H9 (cell line): ENCODE measurements at regions not wholly inside any gene's neighbourhood (a gene's known extent, or its start where the extent isn't known, plus 50 kb on each side); places are given as distances from the start of the nearest gene placed in this dataset.

Source experiments
- DNase-seq: peaks from one replicate; pipeline ENCODE4 v3.0.0-alpha.2; 2017
- H2AFZ ChIP-seq: one replicate; pipeline ENCODE4 v1.6.1; 2013; ENCODE audit warnings: mild to moderate bottlenecking, low read length, control low read depth, moderate library complexity
- H2AK5ac ChIP-seq: 2 replicates; pipeline ENCODE4 v1.6.1; 2013; ENCODE audit warnings: low read length, control low read depth, mixed read lengths; ENCODE audit not compliant: insufficient read length
- H2BK120ac ChIP-seq: one replicate; pipeline ENCODE4 v1.6.1; 2013; ENCODE audit warnings: low read depth, mild to moderate bottlenecking, low read length, control low read depth, inconsistent platforms; ENCODE audit not compliant: poor library complexity, severe bottlenecking
- H2BK12ac ChIP-seq: 2 replicates; pipeline ENCODE4 v1.6.1; 2013; ENCODE audit warnings: low read length, control low read depth, mixed read lengths, low read depth; ENCODE audit not compliant: insufficient read length
- H2BK15ac ChIP-seq: 2 replicates; pipeline ENCODE4 v1.6.1; 2013; ENCODE audit warnings: low read depth, low read length, control low read depth
- H2BK20ac ChIP-seq: one replicate; pipeline ENCODE4 v1.6.1; 2013; ENCODE audit warnings: low read depth, mild to moderate bottlenecking, low read length, control low read depth, inconsistent platforms; ENCODE audit not compliant: poor library complexity, severe bottlenecking
- H2BK5ac ChIP-seq: 2 replicates; pipeline ENCODE4 v1.6.1; 2013; ENCODE audit warnings: low read length, control low read depth, mixed read lengths; ENCODE audit not compliant: insufficient read length
- H3K14ac ChIP-seq: 2 replicates; pipeline ENCODE4 v1.6.1; 2013; ENCODE audit warnings: low read length, control low read depth; ENCODE audit not compliant: insufficient read depth
- H3K18ac ChIP-seq: 2 replicates; pipeline ENCODE4 v1.6.1; 2013; ENCODE audit warnings: low read depth, mild to moderate bottlenecking, mixed read lengths, low read length, control low read depth; ENCODE audit not compliant: insufficient read length
- H3K23ac ChIP-seq: 2 replicates; pipeline ENCODE4 v1.6.1; 2013; ENCODE audit warnings: low read length, control low read depth, mixed read lengths, low read depth; ENCODE audit not compliant: insufficient read length
- H3K23me2 ChIP-seq: 2 replicates; pipeline ENCODE4 v1.6.1; 2013; ENCODE audit warnings: low read depth, mild to moderate bottlenecking, mixed read lengths, low read length, control low read depth; ENCODE audit not compliant: insufficient read length, poor library complexity, severe bottlenecking
- H3K27ac ChIP-seq: 2 replicates; pipeline ENCODE4 v1.5.1; 2013; ENCODE audit warnings: low read length, control low read depth, mixed read lengths, low read depth; ENCODE audit not compliant: insufficient read length
- H3K27me3 ChIP-seq: 2 replicates; pipeline ENCODE4 v1.6.1; 2013; ENCODE audit warnings: low read length, control low read depth, inconsistent platforms; ENCODE audit not compliant: insufficient read depth
- H3K4ac ChIP-seq: 2 replicates; pipeline ENCODE4 v1.6.1; 2013; ENCODE audit warnings: low read depth, mild to moderate bottlenecking, control low read depth, inconsistent platforms, low read length, moderate library complexity
- H3K4me1 ChIP-seq: 2 replicates; pipeline ENCODE4 v1.6.1; 2013; ENCODE audit warnings: low read length, control low read depth, inconsistent platforms; ENCODE audit not compliant: insufficient read depth
- H3K4me2 ChIP-seq: 2 replicates; pipeline ENCODE4 v1.6.1; 2013; ENCODE audit warnings: low read length, control low read depth, mixed read lengths; ENCODE audit not compliant: insufficient read length, insufficient read depth
- H3K56ac ChIP-seq: 2 replicates; pipeline ENCODE4 v1.6.1; 2013; ENCODE audit warnings: low read depth, mild to moderate bottlenecking, mixed read lengths, low read length, control low read depth; ENCODE audit not compliant: insufficient read length
- H3K79me1 ChIP-seq: 2 replicates; pipeline ENCODE4 v1.6.1; 2013; ENCODE audit warnings: low read depth, mild to moderate bottlenecking, moderate library complexity, low read length, control low read depth, inconsistent platforms; ENCODE audit not compliant: insufficient read depth, poor library complexity, severe bottlenecking
- H3K79me2 ChIP-seq: 2 replicates; pipeline ENCODE4 v1.6.1; 2013; ENCODE audit warnings: low read length, control low read depth, inconsistent platforms; ENCODE audit not compliant: insufficient read depth
- H3K9ac ChIP-seq: 2 replicates; pipeline ENCODE4 v1.6.1; 2013; ENCODE audit warnings: low read length, control low read depth, mixed read lengths; ENCODE audit not compliant: insufficient read length; ENCODE audit errors: extremely low read depth
- H3K9me3 ChIP-seq: one replicate; pipeline ENCODE4 v1.6.1; 2013; ENCODE audit warnings: low read depth, low read length, inconsistent platforms; ENCODE audit not compliant: control insufficient read depth
- H3T11ph ChIP-seq: one replicate; pipeline ENCODE4 v1.6.1; 2013; ENCODE audit warnings: mild to moderate bottlenecking, low read length, control low read depth, inconsistent platforms
- H4K20me1 ChIP-seq: one replicate; pipeline ENCODE4 v1.6.1; 2013; ENCODE audit not compliant: control insufficient read depth, insufficient read length, insufficient read depth
- H4K5ac ChIP-seq: 2 replicates; pipeline ENCODE4 v1.6.1; 2013; ENCODE audit warnings: low read depth, mild to moderate bottlenecking, mixed read lengths, low read length, control low read depth; ENCODE audit not compliant: insufficient read length
- H4K8ac ChIP-seq: replicated peaks from 2 replicates; pipeline ENCODE4 v1.6.1; 2013; ENCODE audit warnings: low read length, control low read depth, mixed read lengths, low read depth; ENCODE audit not compliant: insufficient read length
- H4K91ac ChIP-seq: 2 replicates; pipeline ENCODE4 v1.6.1; 2013; ENCODE audit warnings: low read depth, mild to moderate bottlenecking, moderate library complexity, mixed read lengths, low read length, control low read depth; ENCODE audit not compliant: insufficient read length
- H3K27ac Mint-ChIP-seq, 3 experiments: 2 replicates in 2 of 3; 3 replicates in 1 of 3; pipeline ENCODE4 v1.8.0; 2020 to 2021; ENCODE audit warnings: mixed read lengths in 3 of 3, mild to moderate bottlenecking in 1 of 3, moderate library complexity in 1 of 3
- H3K27me3 Mint-ChIP-seq: 2 replicates; pipeline ENCODE4 v1.8.0; 2021; ENCODE audit warnings: low read depth, mild to moderate bottlenecking, moderate library complexity, mixed read lengths
- H3K36me3 Mint-ChIP-seq, 3 experiments: 2 replicates in 2 of 3; 3 replicates in 1 of 3; pipeline ENCODE4 v1.8.0; 2020 to 2021; ENCODE audit warnings: low read depth in 3 of 3, mixed read lengths in 3 of 3; ENCODE audit not compliant: insufficient read depth in 1 of 3
- H3K4me1 Mint-ChIP-seq, 2 experiments: 2 replicates each; pipeline ENCODE4 v1.8.0; 2020; ENCODE audit warnings: mixed read lengths in 2 of 2
- H3K4me3 Mint-ChIP-seq, 2 experiments: 2 replicates in 1 of 2; 3 replicates in 1 of 2; pipeline ENCODE4 v1.8.0; 2020 to 2021; ENCODE audit warnings: mild to moderate bottlenecking in 2 of 2, mixed read lengths in 2 of 2, moderate library complexity in 1 of 2
- H3K9me3 Mint-ChIP-seq, 2 experiments: 2 replicates in 1 of 2; 3 replicates in 1 of 2; pipeline ENCODE4 v1.8.0; 2020; ENCODE audit warnings: mild to moderate bottlenecking in 2 of 2, mixed read lengths in 2 of 2, moderate library complexity in 1 of 2
- CTCF ChIP-seq: fragments of 200-600 bp; sonication (generic); conservative IDR thresholded peaks from 3 replicates; pipeline ENCODE4 v1.8.0; 2021; ENCODE audit warnings: antibody characterized with exemption, mild to moderate bottlenecking
- WGBS: extraction: QIAGEN DNeasy Blood & Tissue Kit; methylation state at CpG from one replicate; pipeline ENCODE4 v1.1.7; 2013; ENCODE audit warnings: missing lambda C conversion rate, low lambda C conversion rate, mixed read lengths; ENCODE audit not compliant: insufficient read length; ENCODE audit errors: extremely low coverage; 5-methylcytosine and 5-hydroxymethylcytosine counted together

- WGBS, result no CpG with 5 or more reads among the region's 9 CpGs
- H4K91ac ChIP-seq, result no peak overlapping the region
- no peak overlapping the region for H2AFZ ChIP-seq
- H3K23me2 ChIP-seq, result no peaks in the 10 kb centered on the region
- H2BK12ac ChIP-seq, result no peak overlapping the region
- Mint-ChIP-seq H3K27ac (no peak overlapping the region), H3K4me3 (no peak overlapping the region), H3K9me3 (no peaks in the 10 kb centered on the region), H3K36me3 (no peaks in the 10 kb centered on the region), H3K4me1 (peaks cover 0 to 3% of the 10 kb centered on the region in 2 experiments; a peak in 1 of 4 replicates), H3K27me3 (peaks cover 4% of the 10 kb centered on the region)
- H3K79me1 ChIP-seq, result no peaks in the 10 kb centered on the region
- no peaks in the 10 kb centered on the region for H3K9me3 ChIP-seq
- H3T11ph ChIP-seq, result no peak overlapping the region
- no peaks in the 10 kb centered on the region for H3K4me1 ChIP-seq
- no peak overlapping the region for H3K4ac ChIP-seq
- H3K4me2 ChIP-seq, result no peak overlapping the region
- no peak overlapping the region for H4K5ac ChIP-seq
- DNase-seq, result no peak
- no peak overlapping the region for H2BK20ac ChIP-seq
- no peaks in the 10 kb centered on the region for H3K27me3 ChIP-seq
- no peak overlapping the region for H2BK15ac ChIP-seq
- H4K8ac ChIP-seq, result no peak overlapping the region
- no peak overlapping the region for H3K27ac ChIP-seq
- no peak overlapping the region for H3K56ac ChIP-seq
- no peak overlapping the region for H3K14ac ChIP-seq
- H2BK120ac ChIP-seq, result no peak overlapping the region
- no peak for TF ChIP-seq CTCF
- no peaks in the 10 kb centered on the region for H4K20me1 ChIP-seq
- no peaks in the 10 kb centered on the region for H3K79me2 ChIP-seq
- no peak overlapping the region for H3K9ac ChIP-seq
- H2AK5ac ChIP-seq, result no peak overlapping the region
- no peak overlapping the region for H2BK5ac ChIP-seq
- no peak overlapping the region for H3K18ac ChIP-seq
- H3K23ac ChIP-seq, result no peak overlapping the region
Measured at GRCh38 chr7:142618655-142619351, 130.5 kb upstream of the PRSS1 start.
